HL-60 (cell line): ENCODE measurements at regions not wholly inside any gene's neighbourhood (a gene's known extent, or its start where the extent isn't known, plus 50 kb on each side); places are given as distances from the start of the nearest gene placed in this dataset.
A peak's percentile ranks its signal among the peaks of the same experiment; 100 is the strongest.

Source experiments
- DNase-seq, 2 experiments: peaks; one replicate each; pipeline ENCODE4 v3.0.0-alpha.2; 2010 to 2020; ENCODE audit warnings: low read depth in 1 of 2, low spot score in 1 of 2
- H3K27ac ChIP-seq: fragments of 250-450 bp; sonication (Bioruptor Pico); replicated peaks from 2 replicates; pipeline ENCODE4 v1.5.1; 2020; ENCODE audit warnings: mild to moderate bottlenecking, moderate library complexity
- H3K27me3 ChIP-seq: fragments of 250-450 bp; sonication (Bioruptor Pico); 2 replicates; pipeline ENCODE4 v1.5.1; 2021; ENCODE audit warnings: mild to moderate bottlenecking, moderate library complexity; ENCODE audit not compliant: insufficient read depth, poor library complexity, severe bottlenecking
- H3K4me3 ChIP-seq: replicated peaks from 2 replicates; pipeline ENCODE4 v1.5.1; 2011; ENCODE audit warnings: mild to moderate bottlenecking, control low read depth, low read length; ENCODE audit not compliant: insufficient read depth
- CTCF ChIP-seq: IDR thresholded peaks from one replicate; pipeline ENCODE4 v1.5.1; 2011; ENCODE audit warnings: low read length, control low read depth, inconsistent platforms; ENCODE audit not compliant: insufficient read depth
- GABPA ChIP-seq: IDR thresholded peaks from 2 replicates; pipeline ENCODE4 v1.6.1; 2012; ENCODE audit warnings: low read depth
- POLR2AphosphoS5 ChIP-seq: IDR thresholded peaks from 2 replicates; pipeline ENCODE4 v1.6.1; 2012; ENCODE audit warnings: low read depth
- REST ChIP-seq: IDR thresholded peaks from 2 replicates; pipeline ENCODE4 v1.6.1; 2012; ENCODE audit warnings: low read depth; ENCODE audit not compliant: insufficient replicate concordance
- SPI1 ChIP-seq: IDR thresholded peaks from 2 replicates; pipeline ENCODE4 v1.6.1; 2012; ENCODE audit warnings: low read depth, mild to moderate bottlenecking, borderline replicate concordance

DNA sequence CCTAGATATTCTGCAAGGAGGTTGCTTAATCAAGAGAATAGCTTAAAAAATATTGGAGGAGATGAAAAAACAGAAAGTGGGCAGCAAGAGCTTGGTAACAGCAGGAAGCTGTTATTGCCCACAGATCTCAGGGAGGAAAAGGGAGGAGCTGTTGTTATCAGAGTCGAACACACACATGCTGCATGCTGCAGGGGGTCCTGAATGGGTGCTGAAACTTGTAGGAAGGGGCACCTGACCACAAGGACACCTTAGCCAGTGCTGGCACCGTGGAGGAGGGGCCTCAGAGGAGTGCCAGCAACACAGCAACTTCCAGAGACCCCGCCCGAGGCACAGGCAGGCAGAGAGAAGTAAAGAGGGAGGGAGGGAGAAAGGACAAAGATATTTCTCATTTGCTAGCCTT, 332.9 kb downstream of the SOCS6 start:
- H3K27ac ChIP-seq, result no peak overlapping the region
- peak in 1 of 2 experiments; percentile 28 for DNase-seq
- no peaks in the 10 kb centered on the region for H3K27me3 ChIP-seq
- TF ChIP-seq POLR2AphosphoS5 (peak; percentile 37; the same call in 1 of the 2 replicates), SPI1 (no peak)
- H3K4me3 ChIP-seq, result no peak overlapping the region

- no peak for TF ChIP-seq CTCF
- Histone ChIP-seq H3K27ac (no peak overlapping the region), H3K27me3 (no peaks in the 10 kb centered on the region), H3K4me3 (no peak overlapping the region)
- no peak for DNase-seq
These were observed 332.2 kb downstream of the SOCS6 start for GRCh38 chr18:70620837-70621612.

- Histone ChIP-seq H3K27me3 (no peaks in the 10 kb centered on the region), H3K4me3 (no peak overlapping the region), H3K27ac (no peak overlapping the region)
- TF ChIP-seq SPI1 (no peak), CTCF (no peak), POLR2AphosphoS5 (no peak), REST (no peak), GABPA (no peak)
- no peak for DNase-seq
These were observed 328.3 kb downstream of the SOCS6 start for GRCh38 chr18:70617020-70617763.

DNA sequence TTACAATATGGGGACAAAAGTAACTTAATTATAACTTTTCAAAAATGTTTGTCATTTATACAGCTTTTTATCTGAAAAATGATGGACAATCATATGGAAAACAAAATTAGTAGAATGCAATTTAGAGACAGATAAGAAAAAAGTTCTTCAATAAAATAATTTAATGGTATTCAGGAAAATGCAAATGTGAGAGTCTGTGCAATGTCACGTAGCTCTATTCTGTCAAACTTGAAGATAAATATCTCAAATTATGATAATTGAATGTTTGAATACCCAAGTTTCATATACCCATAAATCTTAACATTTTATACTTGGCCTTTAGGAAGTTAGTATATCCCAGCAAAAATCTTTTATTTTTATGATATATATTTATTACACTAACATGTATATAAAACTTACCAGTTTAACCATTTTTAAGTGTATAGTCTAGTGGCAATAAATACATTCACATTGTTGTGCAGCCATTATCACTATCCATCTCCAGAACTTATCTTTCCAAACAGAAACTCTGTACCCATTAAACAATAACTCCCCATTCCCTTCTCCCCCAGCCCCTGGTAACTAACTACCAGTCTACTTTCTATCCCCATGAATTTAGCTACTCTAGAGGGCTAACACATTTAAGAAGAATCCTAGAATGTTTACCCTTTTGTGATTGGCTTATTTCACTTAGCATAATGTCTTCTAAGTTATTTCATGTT, 311.5 kb downstream of the SOCS6 start:
- no peak overlapping the region for H3K27ac ChIP-seq
- TF ChIP-seq CTCF (no peak), POLR2AphosphoS5 (no peak), SPI1 (no peak), REST (no peak), GABPA (no peak)
- DNase-seq, result no peak
- no peak overlapping the region for H3K4me3 ChIP-seq
- no peaks in the 10 kb centered on the region for H3K27me3 ChIP-seq
